GM19328 (cell line): ENCODE measurements at regions not wholly inside any gene's neighbourhood (a gene's known extent, or its start where the extent isn't known, plus 50 kb on each side); places are given as distances from the start of the nearest gene placed in this dataset.

Experiments
- ATAC-seq: cut with Tn5 transposase; IDR thresholded peaks from one replicate; pipeline ENCODE4 v1.9.1; 2021; ENCODE audit warnings: mild to moderate bottlenecking, moderate library complexity; ENCODE audit not compliant: unreplicated experiment

DNA sequence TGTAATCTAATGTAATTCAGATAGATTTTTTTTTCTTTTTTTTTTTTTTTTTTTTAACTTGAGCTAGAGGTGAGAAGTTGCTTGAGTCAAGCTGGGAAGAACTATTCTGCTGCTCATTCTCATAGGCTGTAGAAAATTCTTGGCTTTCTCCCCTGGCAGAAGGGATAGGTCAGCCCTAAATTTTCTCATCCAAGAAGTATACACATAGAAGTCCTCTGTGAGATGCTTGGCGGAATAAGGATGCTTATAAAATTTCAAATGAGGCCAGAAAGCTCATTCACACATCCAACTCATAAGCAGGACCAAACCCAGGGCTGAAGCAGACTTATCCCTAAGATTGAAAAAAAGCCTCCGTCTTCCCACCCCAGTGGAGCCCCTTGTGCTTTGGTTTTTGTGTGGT is 572.5 kb downstream of the SQOR start:
- no peak for ATAC-seq

GRCh38 chr15:46213551-46213950 is 578.7 kb downstream of the SQOR start:
- ATAC-seq, result no peak

DNA sequence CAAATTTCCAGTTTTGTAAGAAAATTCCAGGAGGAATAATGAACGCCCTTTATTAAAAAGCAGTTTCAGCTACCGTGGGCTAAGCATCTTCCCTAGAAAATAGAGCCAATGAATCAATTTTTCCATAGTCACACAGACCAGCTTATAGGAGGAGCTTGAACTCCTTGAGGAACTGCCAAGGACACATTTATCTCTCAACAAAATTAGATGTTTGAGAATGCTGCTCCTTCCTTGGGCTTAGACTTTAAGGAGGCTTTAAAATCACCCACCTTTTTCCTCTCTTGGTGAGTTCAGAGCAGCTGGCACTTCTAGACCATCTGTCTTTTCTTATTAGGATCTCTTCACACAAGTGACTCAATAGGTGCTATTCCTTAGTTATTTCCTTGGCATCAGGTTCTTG is 588.0 kb downstream of the SQOR start:
- ATAC-seq, result no peak

DNA sequence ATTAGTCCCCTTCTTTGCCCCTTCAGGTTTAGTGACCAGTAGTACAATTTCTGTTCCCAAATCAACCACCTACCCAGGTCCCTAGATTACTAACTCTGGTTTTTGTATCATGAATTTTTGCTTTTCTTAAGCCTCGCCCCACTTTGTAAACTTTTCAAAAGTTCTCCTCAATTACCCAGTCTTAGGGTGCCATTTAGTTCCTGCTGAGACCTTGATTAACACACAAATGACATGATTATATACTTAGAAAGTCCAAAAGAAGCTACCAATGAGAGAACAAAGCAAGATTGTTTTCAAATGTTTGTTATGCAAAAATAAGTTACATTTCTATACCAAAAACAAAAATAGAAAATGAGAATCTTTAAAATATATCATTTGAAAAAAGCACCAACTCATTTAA is 594.4 kb downstream of the SQOR start:
- ATAC-seq, result no peak

DNA sequence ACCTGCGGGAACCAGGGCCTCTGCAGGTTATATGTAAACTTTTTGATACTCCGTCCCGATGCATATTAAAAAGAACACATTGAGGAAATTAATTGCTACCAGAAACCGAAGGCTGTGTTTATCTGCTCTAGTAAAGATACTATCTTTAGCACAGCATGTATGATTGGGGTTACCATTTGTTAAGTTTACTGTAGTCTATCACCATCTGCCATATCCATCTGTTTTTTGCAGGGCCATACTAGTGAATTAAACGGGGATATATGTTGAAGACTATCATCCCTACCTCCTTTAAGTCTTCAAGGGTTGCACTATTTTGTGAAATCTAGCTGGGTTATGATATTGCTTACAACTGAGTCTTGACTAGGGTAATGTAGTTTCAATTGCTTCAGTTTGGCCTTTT is 597.0 kb downstream of the SQOR start:
- ATAC-seq, result no peak

DNA sequence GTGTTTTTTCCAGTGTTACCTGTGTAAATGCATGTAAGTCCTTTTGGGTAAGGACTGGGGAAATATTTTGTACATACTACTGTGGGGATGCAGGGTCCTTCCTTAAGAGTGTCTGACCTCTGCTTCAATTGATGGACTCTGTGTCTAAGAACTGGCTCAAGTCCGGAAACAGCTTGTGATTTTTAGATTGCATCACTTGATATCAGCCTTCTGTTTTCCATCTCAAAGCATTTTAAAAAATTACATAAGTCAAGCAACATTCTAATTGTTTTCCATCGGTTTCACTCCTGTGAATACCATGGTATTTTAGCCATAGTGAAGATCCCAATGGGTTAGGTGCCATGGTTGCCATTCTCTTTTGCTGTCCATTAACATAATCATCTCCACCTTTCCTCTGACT is 597.6 kb downstream of the SQOR start:
- ATAC-seq, result no peak

DNA sequence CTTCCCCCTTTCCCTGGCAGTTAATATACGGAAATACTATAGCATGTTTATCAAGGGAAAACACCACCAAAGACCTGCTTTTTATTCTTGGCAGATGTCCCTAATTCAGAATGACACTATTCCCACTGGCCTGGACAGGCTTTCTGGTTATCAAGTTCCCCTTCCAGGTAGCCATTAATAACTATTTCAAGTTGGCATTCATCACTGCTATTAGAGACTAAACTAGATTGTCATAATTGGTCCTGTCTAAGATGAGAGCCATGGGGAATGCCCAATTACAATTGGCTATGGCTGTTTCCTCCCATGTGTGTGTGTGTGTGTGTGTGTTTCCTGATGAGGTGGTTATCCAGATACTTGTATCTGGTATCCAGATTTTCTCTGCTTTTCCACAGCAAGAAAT is 608.1 kb downstream of the SQOR start:
- ATAC-seq, result no peak

GRCh38 chr15:46251903-46252302 is 617.1 kb downstream of the SQOR start:
- ATAC-seq, result no peak

DNA sequence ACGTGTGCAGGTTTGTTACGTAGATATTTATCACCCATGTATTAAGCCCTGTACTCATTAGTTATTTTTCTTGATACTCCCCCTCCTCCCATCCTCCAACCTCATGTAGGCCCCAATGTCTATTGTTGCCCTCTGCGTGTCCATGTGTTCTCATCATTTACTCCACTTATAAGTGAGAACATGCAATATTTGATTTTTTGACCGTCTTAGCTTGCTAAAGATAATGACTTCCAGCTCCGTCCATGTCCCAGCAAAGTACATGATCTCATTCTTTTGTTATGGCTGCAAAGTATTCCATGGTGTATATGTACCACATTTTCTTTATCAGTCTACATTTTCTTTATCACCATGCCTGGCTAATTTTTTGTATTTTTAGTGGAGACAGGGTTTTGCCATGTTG is 623.2 kb downstream of the SQOR start:
- no peak for ATAC-seq

DNA sequence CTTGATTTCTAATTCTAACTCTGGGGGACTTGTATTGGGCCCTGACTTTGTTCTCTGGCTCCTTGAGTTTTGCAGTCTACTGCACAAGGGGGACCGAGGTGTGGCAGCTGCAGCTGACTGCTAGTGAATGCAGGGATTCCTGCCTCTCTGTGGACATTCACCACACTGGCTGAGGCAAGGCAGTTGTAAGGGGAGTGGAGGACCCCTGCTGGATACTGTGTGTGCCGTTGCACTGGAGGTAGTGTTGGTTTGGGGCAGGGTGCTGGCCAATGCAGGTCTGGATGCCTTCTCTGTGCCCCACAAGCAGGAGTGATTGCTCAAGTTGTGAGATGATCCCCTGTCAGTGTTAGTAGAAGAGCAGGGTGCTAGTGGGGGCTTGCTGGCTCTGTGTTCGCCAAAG is 626.1 kb downstream of the SQOR start:
- no peak for ATAC-seq

GRCh38 chr15:46265664-46266347 is 631.0 kb downstream of the SQOR start:
- ATAC-seq, result no peak

DNA sequence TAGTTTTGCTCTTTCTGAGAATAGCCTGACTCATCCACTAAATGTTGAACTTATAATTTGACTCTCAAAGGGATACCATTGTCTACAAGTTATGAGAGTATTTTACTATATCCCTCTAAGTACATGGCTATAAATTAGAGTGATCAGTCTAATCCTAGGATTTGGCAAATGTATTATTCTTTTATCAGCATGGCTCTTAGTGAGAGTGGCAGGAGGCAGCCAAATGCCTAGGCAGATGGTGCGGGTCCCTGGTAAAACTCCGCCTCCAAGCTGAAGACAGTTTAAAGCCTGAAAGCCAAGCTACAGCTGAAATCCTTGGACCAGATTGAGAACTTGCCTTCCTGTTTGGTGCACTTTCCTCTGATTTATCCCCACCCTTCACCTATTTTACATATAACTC is 631.8 kb downstream of the SQOR start:
- no peak for ATAC-seq

GRCh38 chr15:46270481-46271147 is 635.8 kb downstream of the SQOR start:
- no peak for ATAC-seq

- ATAC-seq, result no peak
Observed at GRCh38 chr15:46275701-46276100, 640.9 kb downstream of the SQOR start.

GRCh38 chr15:46277451-46277850 is 642.6 kb downstream of the SQOR start:
- no peak for ATAC-seq

- ATAC-seq, result no peak
Observed at GRCh38 chr15:46278062-46278461, 643.2 kb downstream of the SQOR start.

- ATAC-seq, result no peak
Observed at GRCh38 chr15:46278486-46279090, 643.8 kb downstream of the SQOR start.

GRCh38 chr15:46280762-46281542 is 646.1 kb downstream of the SQOR start:
- ATAC-seq, result no peak

DNA sequence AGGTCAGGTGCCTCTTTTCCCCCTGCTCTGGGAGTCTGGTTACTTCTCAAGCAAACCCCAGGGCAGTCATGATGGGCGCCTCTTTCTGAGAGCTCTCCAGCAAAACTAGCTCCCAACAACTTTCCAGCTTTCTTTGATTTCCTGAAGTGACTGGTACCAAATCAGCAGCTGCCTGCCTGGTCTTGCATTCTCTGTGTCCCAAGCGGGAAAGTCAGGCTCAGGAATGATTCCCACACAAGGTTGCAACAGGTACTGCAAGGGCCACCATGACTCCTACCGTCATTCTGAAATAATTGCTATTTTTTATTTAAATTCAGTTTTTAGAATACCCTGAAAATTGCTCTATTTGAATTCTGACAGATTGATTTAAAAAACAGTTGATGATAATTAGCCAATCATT is 658.7 kb downstream of the SQOR start:
- ATAC-seq, result no peak

DNA sequence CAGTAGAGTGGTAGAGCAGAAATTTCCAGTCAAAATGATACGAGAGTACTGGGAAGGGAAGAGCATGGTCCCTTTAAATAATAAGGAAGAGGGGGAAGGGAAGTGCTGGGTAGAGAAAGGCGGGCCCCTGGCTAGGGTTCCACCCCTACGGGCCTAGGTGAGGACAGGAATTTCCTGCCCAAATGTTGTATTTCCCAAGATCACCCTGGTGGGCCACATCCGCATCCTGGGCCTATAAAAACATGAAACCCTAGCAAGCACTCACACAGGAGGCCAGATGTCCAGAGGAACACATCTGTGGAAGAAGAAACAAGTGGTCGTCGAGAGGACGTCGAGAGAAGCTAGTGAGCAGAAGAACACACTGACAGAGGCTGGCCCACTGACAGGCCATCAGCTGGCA is 661.2 kb downstream of the SQOR start:
- ATAC-seq, result no peak

- ATAC-seq, result no peak
Observed at GRCh38 chr15:46296797-46297196, 662.0 kb downstream of the SQOR start.

GRCh38 chr15:46297766-46298165 is 662.9 kb downstream of the SQOR start:
- peak; percentile 69 for ATAC-seq
